IMR-90 (cell line): ENCODE measurements at regions not wholly inside any gene's neighbourhood (a gene's known extent, or its start where the extent isn't known, plus 50 kb on each side); places are given as distances from the start of the nearest gene placed in this dataset.

Experiments
- ATAC-seq: fragments of 200-7000 bp; cut with Tn5 transposase; 2 replicates; pipeline ENCODE4 v1.9.1; 2020; ENCODE audit warnings: low read depth, mild to moderate bottlenecking, moderate library complexity
- BruUV-seq: library from RNA; stranded (reverse); fragments of 400-500 nt; replicated peaks from 2 replicates; lab custom pipeline; 2021; lab: Mats Ljungman, UMichigan
- CTCF ChIA-PET: fragments of 300-600 bp; formaldehyde crosslinking; extraction: SDS; loops from one replicate; lab custom pipeline; 2021; ENCODE audit warnings: antibody characterized with exemption; lab: Yijun Ruan, JAX
- POLR2A ChIA-PET: fragments of 300-600 bp; sonication (Branson Sonifier 250); formaldehyde crosslinking; loops from one replicate; lab custom pipeline; 2022; ENCODE audit warnings: antibody characterized with exemption; ENCODE audit not compliant: unreplicated experiment; lab: Charles Lee
- DNase-seq: peaks from one replicate; pipeline ENCODE4 v3.0.0; 2013
- H2AFZ ChIP-seq: replicated peaks from 2 replicates; pipeline ENCODE3; 2013; ENCODE audit warnings: low read length, mild to moderate bottlenecking; ENCODE audit not compliant: poor library complexity
- H2AK5ac ChIP-seq: 2 replicates; pipeline ENCODE4 v1.6.1; 2013; ENCODE audit warnings: low read depth, low read length, inconsistent platforms
- H2AK9ac ChIP-seq: replicated peaks from 2 replicates; pipeline ENCODE3; 2013; ENCODE audit warnings: mild to moderate bottlenecking, low read depth, low read length, moderate library complexity; ENCODE audit not compliant: poor library complexity
- H2BK120ac ChIP-seq: 2 replicates; pipeline ENCODE4 v1.6.1; 2013; ENCODE audit warnings: low read depth, low read length, inconsistent platforms
- H2BK15ac ChIP-seq: 3 replicates; pipeline ENCODE4 v1.6.1; 2013; ENCODE audit warnings: low read depth, low read length, inconsistent platforms
- H2BK20ac ChIP-seq: 2 replicates; pipeline ENCODE4 v1.6.1; 2013; ENCODE audit warnings: low read depth, mild to moderate bottlenecking, inconsistent platforms, low read length, moderate library complexity
- H2BK5ac ChIP-seq: 2 replicates; pipeline ENCODE4 v1.6.1; 2013; ENCODE audit warnings: mild to moderate bottlenecking, low read depth, low read length, inconsistent platforms; ENCODE audit not compliant: poor library complexity, severe bottlenecking
- H3K14ac ChIP-seq: replicated peaks from 2 replicates; pipeline ENCODE4 v1.6.1; 2013; ENCODE audit warnings: low read depth, low read length, inconsistent platforms
- H3K18ac ChIP-seq: 2 replicates; pipeline ENCODE4 v1.6.1; 2013; ENCODE audit warnings: low read depth, low read length, control low read depth
- H3K23ac ChIP-seq: 2 replicates; pipeline ENCODE4 v1.6.1; 2013; ENCODE audit warnings: low read depth, low read length, inconsistent platforms
- H3K27ac ChIP-seq: 2 replicates; pipeline ENCODE4 v1.5.1; 2013; ENCODE audit warnings: mild to moderate bottlenecking, control low read depth, low read length; ENCODE audit not compliant: insufficient read depth
- H3K27me3 ChIP-seq: 2 replicates; pipeline ENCODE4 v1.6.1; 2013; ENCODE audit warnings: low read length; ENCODE audit not compliant: control insufficient read depth, insufficient read depth
- H3K36me3 ChIP-seq: 2 replicates; pipeline ENCODE4 v1.6.1; 2013; ENCODE audit warnings: low read length, mixed read lengths; ENCODE audit not compliant: control insufficient read depth, insufficient read depth
- H3K4ac ChIP-seq: 2 replicates; pipeline ENCODE4 v1.6.1; 2013; ENCODE audit warnings: low read depth, low read length, inconsistent platforms
- H3K4me1 ChIP-seq: 2 replicates; pipeline ENCODE4 v1.6.1; 2013; ENCODE audit warnings: low read length, mixed read lengths; ENCODE audit not compliant: control insufficient read depth, insufficient read depth
- H3K4me2 ChIP-seq: 2 replicates; pipeline ENCODE4 v1.6.1; 2013; ENCODE audit warnings: low read depth, mild to moderate bottlenecking, control low read depth, low read length, moderate library complexity
- H3K4me3 ChIP-seq: 2 replicates; pipeline ENCODE4 v1.5.1; 2013; ENCODE audit warnings: low read depth, mild to moderate bottlenecking, control low read depth, low read length, moderate library complexity; ENCODE audit not compliant: insufficient read depth
- H3K56ac ChIP-seq: 2 replicates; pipeline ENCODE4 v1.6.1; 2013; ENCODE audit warnings: low read length, inconsistent platforms; ENCODE audit not compliant: insufficient read depth; ENCODE audit errors: extremely low read depth
- H3K79me1 ChIP-seq, 2 experiments: 2 replicates each; pipeline ENCODE4 v1.6.1; 2013; ENCODE audit warnings: low read length in 2 of 2, inconsistent platforms in 1 of 2, low read depth in 1 of 2
- H3K9ac ChIP-seq: 2 replicates; pipeline ENCODE4 v1.6.1; 2013; ENCODE audit warnings: low read depth, low read length, control low read depth
- H3K9me1 ChIP-seq: 2 replicates; pipeline ENCODE4 v1.6.1; 2013; ENCODE audit warnings: low read length, inconsistent platforms; ENCODE audit not compliant: insufficient read depth
- H3K9me3 ChIP-seq: 2 replicates; pipeline ENCODE4 v1.6.1; 2013; ENCODE audit warnings: low read length; ENCODE audit not compliant: control insufficient read depth, insufficient read depth
- H4K20me1 ChIP-seq: 2 replicates; pipeline ENCODE4 v1.6.1; 2013; ENCODE audit warnings: low read length, inconsistent platforms; ENCODE audit not compliant: insufficient read depth
- H4K5ac ChIP-seq: 2 replicates; pipeline ENCODE4 v1.6.1; 2013; ENCODE audit warnings: mild to moderate bottlenecking, low read depth, low read length, control low read depth
- H4K8ac ChIP-seq, 2 experiments: 2 replicates each; pipeline ENCODE4 v1.6.1; 2013; ENCODE audit warnings: low read depth in 2 of 2, low read length in 2 of 2, control low read depth in 1 of 2, inconsistent platforms in 1 of 2
- H4K91ac ChIP-seq: 2 replicates; pipeline ENCODE4 v1.6.1; 2013; ENCODE audit warnings: low read depth, low read length, inconsistent platforms; ENCODE audit not compliant: insufficient read depth
- BHLHE40 ChIP-seq: fragments of 150-350 bp; IDR thresholded peaks from 2 replicates; pipeline ENCODE4 v1.6.1; 2016; ENCODE audit warnings: mild to moderate bottlenecking, low read depth, low read length
- CEBPB ChIP-seq: IDR thresholded peaks from 2 replicates; pipeline ENCODE4 v1.6.1; 2012; ENCODE audit warnings: low read depth, low read length, improper control_type of control experiment
- CHD1 ChIP-seq: IDR thresholded peaks from 2 replicates; pipeline ENCODE4 v1.6.1; 2012; ENCODE audit warnings: low read depth, low read length, improper control_type of control experiment
- FOS ChIP-seq: fragments of 150-350 bp; IDR thresholded peaks from 2 replicates; pipeline ENCODE4 v1.6.1; 2016; ENCODE audit warnings: low read depth, low read length
- MAFK ChIP-seq: IDR thresholded peaks from 2 replicates; pipeline ENCODE4 v1.6.1; 2012; ENCODE audit warnings: low read depth, low read length, improper control_type of control experiment
- MAZ ChIP-seq: IDR thresholded peaks from 2 replicates; pipeline ENCODE4 v1.6.1; 2012; ENCODE audit warnings: low read depth, mild to moderate bottlenecking, low read length, improper control_type of control experiment, moderate library complexity, borderline replicate concordance
- MXI1 ChIP-seq: IDR thresholded peaks from 2 replicates; pipeline ENCODE4 v1.6.1; 2012; ENCODE audit warnings: low read depth, mild to moderate bottlenecking, low read length, moderate library complexity, borderline replicate concordance
- NFE2L2 ChIP-seq: fragments of 150-350 bp; IDR thresholded peaks from 2 replicates; pipeline ENCODE4 v1.6.1; 2016; ENCODE audit warnings: low read depth, mild to moderate bottlenecking, low read length
- POLR2A ChIP-seq: IDR thresholded peaks from 2 replicates; pipeline ENCODE4 v1.6.1; 2012; ENCODE audit warnings: mild to moderate bottlenecking, low read depth, low read length
- RAD21 ChIP-seq: IDR thresholded peaks from 2 replicates; pipeline ENCODE4 v1.6.1; 2012; ENCODE audit warnings: low read length, improper control_type of control experiment
- RCOR1 ChIP-seq: IDR thresholded peaks from 2 replicates; pipeline ENCODE4 v1.6.1; 2012; ENCODE audit warnings: mild to moderate bottlenecking, low read length, improper control_type of control experiment; ENCODE audit not compliant: insufficient replicate concordance
- RFX5 ChIP-seq: IDR thresholded peaks from 2 replicates; pipeline ENCODE4 v1.8.0; 2012; ENCODE audit warnings: low read depth, mild to moderate bottlenecking, low read length, moderate library complexity
- SMC3 ChIP-seq: fragments of 150-350 bp; IDR thresholded peaks from 2 replicates; pipeline ENCODE4 v1.6.1; 2016; ENCODE audit warnings: low read depth, mild to moderate bottlenecking, antibody characterized with exemption, low read length, moderate library complexity
- WGBS, 2 experiments: methylation state at CpG; one replicate each; pipeline versions ENCODE4 v1.1.5 to v1.1.7; 2013; ENCODE audit warnings: missing lambda C conversion rate in 2 of 2; ENCODE audit not compliant: insufficient read length in 1 of 2; ENCODE audit errors: extremely low coverage in 2 of 2; 5-methylcytosine and 5-hydroxymethylcytosine counted together
- dilution Hi-C: fragments of 300-500 bp; cut with HindIII; formaldehyde crosslinking; loops from one replicate; pipeline ENCODE4 v1.14.3; 2018; ENCODE audit warnings: low sequenced_read_pairs; ENCODE audit not compliant: unreplicated experiment
- in situ Hi-C: fragments of 300-500 bp; cut with MboI; formaldehyde crosslinking; loops from 3 replicates; pipeline ENCODE4 v1.14.3; 2019; ENCODE audit warnings: low sequenced_read_pairs, inconsistent platforms, mixed read lengths
- intact Hi-C: fragments of 100-400 bp; cut with micrococcal nuclease; formaldehyde crosslinking; loops from 2 replicates; pipeline ENCODE4 v1.10.0; 2022
- TF ChIP-seq, protein P1 (sequence below): fragments of 150-350 bp; IDR thresholded peaks from 2 replicates; pipeline ENCODE4 v1.6.1; 2016; ENCODE audit warnings: low read depth, mild to moderate bottlenecking, low read length, moderate library complexity, borderline replicate concordance
- TF ChIP-seq, protein P2 (sequence below): conservative IDR thresholded peaks from 2 replicates; pipeline ENCODE4 v1.5.1; 2012; ENCODE audit warnings: mild to moderate bottlenecking, low read depth, low read length, improper control_type of control experiment
- TF ChIP-seq, protein P3 (sequence below): fragments of 150-350 bp; IDR thresholded peaks from 2 replicates; pipeline ENCODE4 v1.6.1; 2017; ENCODE audit warnings: mild to moderate bottlenecking, antibody characterized with exemption, low read length, low read depth

DNA sequence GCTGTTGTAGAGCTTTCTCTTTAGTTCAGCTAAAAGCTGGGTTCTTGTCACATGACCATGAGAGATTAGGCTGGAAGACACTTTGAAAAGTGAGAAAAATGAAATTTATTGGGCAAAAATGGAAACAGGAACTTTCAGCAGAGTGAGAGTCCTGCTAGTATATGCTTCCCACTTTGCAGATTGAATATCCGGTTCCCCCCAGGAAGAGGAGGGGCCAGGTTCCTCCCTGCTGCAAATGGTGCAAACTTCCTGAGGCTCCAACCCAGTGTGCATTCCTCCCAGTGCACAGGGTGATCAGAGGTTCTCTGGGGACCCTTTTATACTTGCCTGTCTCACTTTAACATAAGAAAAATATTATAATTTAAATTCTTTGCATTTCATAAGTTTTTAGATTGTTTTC is 119.9 kb upstream of the SPIN4 start:
- H3K4me1 ChIP-seq: no peaks in the 10 kb centered on the region
- no peak overlapping the region for H2BK15ac ChIP-seq
- no peak overlapping the region for H3K18ac ChIP-seq
- no peak overlapping the region for H3K4me2 ChIP-seq
- no peak overlapping the region for H2BK5ac ChIP-seq
- H3K9me1 ChIP-seq: no peaks in the 10 kb centered on the region
- no peak for ATAC-seq
- H2BK120ac ChIP-seq: no peak overlapping the region
- POLR2A ChIA-PET: no interaction called here
- in situ Hi-C loops (no loop called here), dilution Hi-C loops (no loop called here), intact Hi-C loops (no loop called here)
- H3K4me3 ChIP-seq: no peak overlapping the region
- CTCF ChIA-PET: no interaction called here
- no peaks in the 10 kb centered on the region for H3K27me3 ChIP-seq
- no peak overlapping the region for H2AFZ ChIP-seq
- no CpG with 5 or more reads among the region's 1 CpG for WGBS, 2 experiments
- no peak overlapping the region for H2AK9ac ChIP-seq
- H3K4ac ChIP-seq: no peak overlapping the region
- H2AK5ac ChIP-seq: no peak overlapping the region
- no peaks in the 10 kb centered on the region for H3K36me3 ChIP-seq
- BruUV-seq: no TSS peak
- H3K56ac ChIP-seq: no peak overlapping the region
- H3K23ac ChIP-seq: no peak overlapping the region
- no peaks in the 10 kb centered on the region for H4K20me1 ChIP-seq
- no peak overlapping the region for H2BK20ac ChIP-seq
- H4K8ac ChIP-seq: no peak overlapping the region
- H3K14ac ChIP-seq: no peak overlapping the region
- H3K9ac ChIP-seq: no peak overlapping the region
- no peak for DNase-seq
- peaks cover 10% of the 10 kb centered on the region for H3K9me3 ChIP-seq
- no peak overlapping the region for H4K5ac ChIP-seq
- no peak overlapping the region for H3K27ac ChIP-seq
- TF ChIP-seq NFE2L2: no peak
- TF ChIP-seq RAD21: no peak
- TF ChIP-seq, protein P1, sequence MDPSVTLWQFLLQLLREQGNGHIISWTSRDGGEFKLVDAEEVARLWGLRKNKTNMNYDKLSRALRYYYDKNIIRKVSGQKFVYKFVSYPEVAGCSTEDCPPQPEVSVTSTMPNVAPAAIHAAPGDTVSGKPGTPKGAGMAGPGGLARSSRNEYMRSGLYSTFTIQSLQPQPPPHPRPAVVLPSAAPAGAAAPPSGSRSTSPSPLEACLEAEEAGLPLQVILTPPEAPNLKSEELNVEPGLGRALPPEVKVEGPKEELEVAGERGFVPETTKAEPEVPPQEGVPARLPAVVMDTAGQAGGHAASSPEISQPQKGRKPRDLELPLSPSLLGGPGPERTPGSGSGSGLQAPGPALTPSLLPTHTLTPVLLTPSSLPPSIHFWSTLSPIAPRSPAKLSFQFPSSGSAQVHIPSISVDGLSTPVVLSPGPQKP: no peak
- no peak for TF ChIP-seq CHD1
- TF ChIP-seq MAZ: no peak
- no peak for TF ChIP-seq CEBPB
- no peak for TF ChIP-seq MAFK
- TF ChIP-seq, protein P2, sequence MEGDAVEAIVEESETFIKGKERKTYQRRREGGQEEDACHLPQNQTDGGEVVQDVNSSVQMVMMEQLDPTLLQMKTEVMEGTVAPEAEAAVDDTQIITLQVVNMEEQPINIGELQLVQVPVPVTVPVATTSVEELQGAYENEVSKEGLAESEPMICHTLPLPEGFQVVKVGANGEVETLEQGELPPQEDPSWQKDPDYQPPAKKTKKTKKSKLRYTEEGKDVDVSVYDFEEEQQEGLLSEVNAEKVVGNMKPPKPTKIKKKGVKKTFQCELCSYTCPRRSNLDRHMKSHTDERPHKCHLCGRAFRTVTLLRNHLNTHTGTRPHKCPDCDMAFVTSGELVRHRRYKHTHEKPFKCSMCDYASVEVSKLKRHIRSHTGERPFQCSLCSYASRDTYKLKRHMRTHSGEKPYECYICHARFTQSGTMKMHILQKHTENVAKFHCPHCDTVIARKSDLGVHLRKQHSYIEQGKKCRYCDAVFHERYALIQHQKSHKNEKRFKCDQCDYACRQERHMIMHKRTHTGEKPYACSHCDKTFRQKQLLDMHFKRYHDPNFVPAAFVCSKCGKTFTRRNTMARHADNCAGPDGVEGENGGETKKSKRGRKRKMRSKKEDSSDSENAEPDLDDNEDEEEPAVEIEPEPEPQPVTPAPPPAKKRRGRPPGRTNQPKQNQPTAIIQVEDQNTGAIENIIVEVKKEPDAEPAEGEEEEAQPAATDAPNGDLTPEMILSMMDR: no peak
- TF ChIP-seq RCOR1: no peak
- TF ChIP-seq RFX5: no peak
- TF ChIP-seq BHLHE40: no peak
- TF ChIP-seq POLR2A: no peak
- no peak for TF ChIP-seq SMC3
- TF ChIP-seq FOS: no peak
- TF ChIP-seq MXI1: no peak
- TF ChIP-seq, protein P3, sequence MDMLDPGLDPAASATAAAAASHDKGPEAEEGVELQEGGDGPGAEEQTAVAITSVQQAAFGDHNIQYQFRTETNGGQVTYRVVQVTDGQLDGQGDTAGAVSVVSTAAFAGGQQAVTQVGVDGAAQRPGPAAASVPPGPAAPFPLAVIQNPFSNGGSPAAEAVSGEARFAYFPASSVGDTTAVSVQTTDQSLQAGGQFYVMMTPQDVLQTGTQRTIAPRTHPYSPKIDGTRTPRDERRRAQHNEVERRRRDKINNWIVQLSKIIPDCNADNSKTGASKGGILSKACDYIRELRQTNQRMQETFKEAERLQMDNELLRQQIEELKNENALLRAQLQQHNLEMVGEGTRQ: no peak
- no peak overlapping the region for H4K91ac ChIP-seq
- no peaks in the 10 kb centered on the region for H3K79me1 ChIP-seq
